Tibial nerve (tissue), 4 donors: ENCODE measurements at regions not wholly inside any gene's neighbourhood (a gene's known extent, or its start where the extent isn't known, plus 50 kb on each side); places are given as distances from the start of the nearest gene placed in this dataset.

Experiments
- EP300 ChIP-seq, 2 donors: sonication (generic); formaldehyde crosslinking; IDR thresholded peaks; one replicate each; pipeline ENCODE4 v1.6.1; 2017; ENCODE audit warnings: antibody characterized with exemption in 2 of 2, mild to moderate bottlenecking in 1 of 2
- POLR2A ChIP-seq, 2 donors: fragments of 450-650 bp; IDR thresholded peaks; one replicate each; pipeline ENCODE4 v1.6.1; 2017; ENCODE audit warnings: antibody characterized with exemption in 2 of 2, mild to moderate bottlenecking in 2 of 2, moderate library complexity in 2 of 2
- TF ChIP-seq, protein P1 (sequence below), 5 experiments: fragments of 200-600 bp in 3 of 5; fragments of 450-650 bp in 2 of 5; sonication (generic) in 3 of 5; IDR thresholded peaks; one replicate each; pipeline ENCODE4 v1.5.1; 2016 to 2019; ENCODE audit warnings: antibody characterized with exemption in 5 of 5, mild to moderate bottlenecking in 3 of 5, moderate library complexity in 2 of 5

DNA sequence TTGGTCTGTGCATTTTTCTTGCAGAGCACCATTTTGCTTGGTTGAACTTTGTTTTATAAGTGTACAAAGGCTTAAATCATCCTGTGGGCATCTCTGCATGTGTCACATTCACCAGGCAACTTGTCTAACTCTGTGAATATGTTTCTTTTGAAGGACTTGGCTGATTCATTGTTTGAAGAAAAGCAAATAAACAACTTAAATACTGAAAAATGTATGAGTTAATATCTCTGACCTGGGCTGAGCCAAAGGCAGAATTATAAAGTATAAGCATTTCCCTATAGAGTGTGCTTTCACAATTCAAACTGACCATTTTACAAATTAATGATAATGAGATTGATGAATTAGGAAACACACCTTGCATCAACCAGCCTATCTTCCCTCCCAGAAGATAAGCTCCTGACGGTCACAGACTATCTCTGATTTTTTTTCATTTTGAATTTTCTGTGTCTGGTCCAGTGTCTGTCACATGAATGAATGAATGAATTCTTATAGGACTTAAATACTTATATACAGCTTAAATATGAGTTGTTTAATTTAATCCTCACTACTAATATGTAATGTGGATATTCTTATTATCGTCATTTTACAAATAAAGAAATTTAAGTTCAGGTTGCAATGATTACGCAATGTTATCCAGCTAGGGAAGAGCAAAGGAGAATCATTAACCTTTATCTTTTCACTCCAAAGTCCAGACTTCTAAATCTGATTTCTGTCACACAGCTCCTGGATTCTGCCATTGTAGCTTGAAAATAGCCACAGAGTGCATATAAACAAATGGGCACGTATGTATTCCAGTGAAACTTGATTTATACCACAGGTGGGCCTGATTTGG, 182.0 kb upstream of the PHYHIPL start:
- TF ChIP-seq, protein P1, sequence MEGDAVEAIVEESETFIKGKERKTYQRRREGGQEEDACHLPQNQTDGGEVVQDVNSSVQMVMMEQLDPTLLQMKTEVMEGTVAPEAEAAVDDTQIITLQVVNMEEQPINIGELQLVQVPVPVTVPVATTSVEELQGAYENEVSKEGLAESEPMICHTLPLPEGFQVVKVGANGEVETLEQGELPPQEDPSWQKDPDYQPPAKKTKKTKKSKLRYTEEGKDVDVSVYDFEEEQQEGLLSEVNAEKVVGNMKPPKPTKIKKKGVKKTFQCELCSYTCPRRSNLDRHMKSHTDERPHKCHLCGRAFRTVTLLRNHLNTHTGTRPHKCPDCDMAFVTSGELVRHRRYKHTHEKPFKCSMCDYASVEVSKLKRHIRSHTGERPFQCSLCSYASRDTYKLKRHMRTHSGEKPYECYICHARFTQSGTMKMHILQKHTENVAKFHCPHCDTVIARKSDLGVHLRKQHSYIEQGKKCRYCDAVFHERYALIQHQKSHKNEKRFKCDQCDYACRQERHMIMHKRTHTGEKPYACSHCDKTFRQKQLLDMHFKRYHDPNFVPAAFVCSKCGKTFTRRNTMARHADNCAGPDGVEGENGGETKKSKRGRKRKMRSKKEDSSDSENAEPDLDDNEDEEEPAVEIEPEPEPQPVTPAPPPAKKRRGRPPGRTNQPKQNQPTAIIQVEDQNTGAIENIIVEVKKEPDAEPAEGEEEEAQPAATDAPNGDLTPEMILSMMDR (IDR thresholded peaks at IDR 0.05): no peak
- no peak for TF ChIP-seq EP300 (IDR thresholded peaks at IDR 0.05)
- TF ChIP-seq POLR2A (IDR thresholded peaks at IDR 0.05): no peak
